GM06990 (cell line): ENCODE measurements at regions not wholly inside any gene's neighbourhood (a gene's known extent, or its start where the extent isn't known, plus 50 kb on each side); places are given as distances from the start of the nearest gene placed in this dataset.

Source experiments
- DNase-seq: peaks from one replicate; pipeline ENCODE4 v3.0.0-alpha.2; 2011; ENCODE audit not compliant: insufficient read length; ENCODE audit errors: extremely low read depth
- H3K27me3 ChIP-seq: replicated peaks from 2 replicates; pipeline ENCODE4 v1.6.0; 2011; ENCODE audit warnings: low read length; ENCODE audit not compliant: control insufficient read depth, insufficient read depth
- H3K36me3 ChIP-seq: 2 replicates; pipeline ENCODE4 v1.5.1; 2011; ENCODE audit warnings: low read length; ENCODE audit not compliant: control insufficient read depth, insufficient read depth
- H3K4me3 ChIP-seq: replicated peaks from 2 replicates; pipeline ENCODE4 v1.5.1; 2011; ENCODE audit warnings: low read depth, mild to moderate bottlenecking, control low read depth, low read length
- CTCF ChIP-seq: IDR thresholded peaks from 2 replicates; pipeline ENCODE4 v1.5.1; 2011; ENCODE audit warnings: low read length, control low read depth, mild to moderate bottlenecking, inconsistent platforms; ENCODE audit not compliant: insufficient read depth, poor library complexity, severe bottlenecking

- no peak for DNase-seq
- Histone ChIP-seq H3K36me3 (no peaks in the 10 kb centered on the region), H3K4me3 (no peak overlapping the region), H3K27me3 (no peaks in the 10 kb centered on the region)
- TF ChIP-seq CTCF, result no peak
Observed at GRCh38 chr4:67092351-67092750, 453.0 kb downstream of the CENPC start.

GRCh38 chr4:67091673-67092072 lies 453.6 kb downstream of the CENPC start:
- Histone ChIP-seq H3K4me3 (no peak overlapping the region), H3K27me3 (no peaks in the 10 kb centered on the region), H3K36me3 (no peaks in the 10 kb centered on the region)
- TF ChIP-seq CTCF, result no peak
- no peak for DNase-seq

GRCh38 chr4:67087897-67088296 lies 457.4 kb downstream of the CENPC start:
- peak; percentile 70 for TF ChIP-seq CTCF
- Histone ChIP-seq H3K36me3 (no peaks in the 10 kb centered on the region), H3K27me3 (no peaks in the 10 kb centered on the region), H3K4me3 (no peak overlapping the region)
- no peak for DNase-seq

- Histone ChIP-seq H3K36me3 (no peaks in the 10 kb centered on the region), H3K4me3 (no peak overlapping the region), H3K27me3 (no peaks in the 10 kb centered on the region)
- no peak for TF ChIP-seq CTCF
- DNase-seq, result no peak
Observed at GRCh38 chr4:67084783-67085182, 460.5 kb downstream of the CENPC start.

GRCh38 chr4:67083496-67083895 lies 461.8 kb downstream of the CENPC start:
- no peak for DNase-seq
- no peak for TF ChIP-seq CTCF
- no peak overlapping the region for H3K4me3 ChIP-seq
- H3K27me3 ChIP-seq, result no peaks in the 10 kb centered on the region
- no peaks in the 10 kb centered on the region for H3K36me3 ChIP-seq

GRCh38 chr4:67082746-67083145 lies 462.6 kb downstream of the CENPC start:
- Histone ChIP-seq H3K4me3 (no peak overlapping the region), H3K27me3 (no peaks in the 10 kb centered on the region), H3K36me3 (no peaks in the 10 kb centered on the region)
- DNase-seq, result no peak
- TF ChIP-seq CTCF, result no peak
